DLD1 (cell line): ENCODE measurements at regions not wholly inside any gene's neighbourhood (a gene's known extent, or its start where the extent isn't known, plus 50 kb on each side); places are given as distances from the start of the nearest gene placed in this dataset.

Experiments used
- in situ Hi-C: cut with HindIII; loops from 2 replicates; pipeline ENCODE4 v1.10.0; 2017; ENCODE audit warnings: low sequenced_read_pairs

- in situ Hi-C loops = no loop called here
These were observed 233.2 kb upstream of the PARD3B start for GRCh38 chr2:204312105-204312504.

GRCh38 chr2:204313256-204313655, 232.0 kb upstream of the PARD3B start:
- in situ Hi-C loops = no loop called here

- in situ Hi-C loops = no loop called here
These were observed 230.0 kb upstream of the PARD3B start for GRCh38 chr2:204315236-204315662.

GRCh38 chr2:204317640-204318039, 227.6 kb upstream of the PARD3B start:
- in situ Hi-C loops = no loop called here

GRCh38 chr2:204321027-204321800, 224.1 kb upstream of the PARD3B start:
- in situ Hi-C loops = no loop called here

- in situ Hi-C loops = no loop called here
These were observed 223.1 kb upstream of the PARD3B start for GRCh38 chr2:204321910-204322751.

GRCh38 chr2:204325468-204325867, 219.8 kb upstream of the PARD3B start:
- in situ Hi-C loops = no loop called here

- in situ Hi-C loops = no loop called here
These were observed 216.9 kb upstream of the PARD3B start for GRCh38 chr2:204328373-204328772.

GRCh38 chr2:204329016-204329415, 216.3 kb upstream of the PARD3B start:
- in situ Hi-C loops = no loop called here

- in situ Hi-C loops = no loop called here
These were observed 215.7 kb upstream of the PARD3B start for GRCh38 chr2:204329532-204329931.

- in situ Hi-C loops = no loop called here
These were observed 214.1 kb upstream of the PARD3B start for GRCh38 chr2:204331180-204331579.

GRCh38 chr2:204331988-204332387, 213.3 kb upstream of the PARD3B start:
- in situ Hi-C loops = no loop called here

- in situ Hi-C loops = no loop called here
These were observed 212.6 kb upstream of the PARD3B start for GRCh38 chr2:204332706-204333105.

GRCh38 chr2:204333861-204334260, 211.4 kb upstream of the PARD3B start:
- in situ Hi-C loops = no loop called here

GRCh38 chr2:204335451-204336058, 209.7 kb upstream of the PARD3B start:
- in situ Hi-C loops = no loop called here

GRCh38 chr2:204336153-204336744, 209.0 kb upstream of the PARD3B start:
- in situ Hi-C loops = no loop called here

GRCh38 chr2:204337638-204338037, 207.6 kb upstream of the PARD3B start:
- in situ Hi-C loops = no loop called here

GRCh38 chr2:204339212-204339715, 206.0 kb upstream of the PARD3B start:
- in situ Hi-C loops = no loop called here

GRCh38 chr2:204340511-204340910, 204.8 kb upstream of the PARD3B start:
- in situ Hi-C loops = no loop called here

GRCh38 chr2:204341887-204342276, 203.4 kb upstream of the PARD3B start:
- in situ Hi-C loops = no loop called here

GRCh38 chr2:204343685-204344084, 201.6 kb upstream of the PARD3B start:
- in situ Hi-C loops = no loop called here
